Left lung (tissue), 4 donors: ENCODE measurements at regions not wholly inside any gene's neighbourhood (a gene's known extent, or its start where the extent isn't known, plus 50 kb on each side); places are given as distances from the start of the nearest gene placed in this dataset.
"Not testable (repeated sequence)": the region's sequence is repeated elsewhere in the genome, so short reads cannot be mapped to it uniquely, and the experiment has no call there.

Experiments
- ATAC-seq: fragments of 200-7000 bp; cut with Tn5 transposase; one replicate; pipeline ENCODE4 v1.9.1; 2020; ENCODE audit warnings: moderate library complexity
- DNase-seq, 4 donors: peaks; one replicate each; pipeline ENCODE4 v3.0.0-alpha.2; 2013 to 2020
- H3K27ac ChIP-seq, 2 donors: fragments of 200-600 bp; sonication (generic) in 1 of 2; one replicate each; pipeline versions ENCODE4 v1.5.0 to v1.8.0; 2020 to 2021
- H3K27me3 ChIP-seq, 2 donors: fragments of 200-600 bp; sonication (generic) in 1 of 2; one replicate each; pipeline versions ENCODE4 v1.5.0 to v1.8.0; 2020 to 2021
- H3K36me3 ChIP-seq, 2 donors: fragments of 200-600 bp; sonication (generic) in 1 of 2; one replicate each; pipeline versions ENCODE4 v1.5.0 to v1.8.0; 2020 to 2021
- H3K4me1 ChIP-seq, 2 donors: fragments of 200-600 bp; one replicate each; pipeline ENCODE4 v1.8.0; 2021
- H3K4me3 ChIP-seq, 2 donors: fragments of 200-600 bp; sonication (generic) in 1 of 2; one replicate each; pipeline versions ENCODE4 v1.5.0 to v1.8.0; 2020 to 2021; ENCODE audit warnings: mild to moderate bottlenecking in 1 of 2
- H3K9me3 ChIP-seq, 2 donors: fragments of 200-600 bp; sonication (generic) in 1 of 2; one replicate each; pipeline versions ENCODE4 v1.5.0 to v1.8.0; 2020 to 2021
- intact Hi-C, 2 donors: fragments of 100-400 bp; cut with DNase I; formaldehyde crosslinking; loops; one replicate each; pipeline versions ENCODE4 v1.11.2 to v1.14.2; 2022
- TF ChIP-seq, protein P1 (sequence below), 2 donors: fragments of 200-600 bp; sonication (generic) in 1 of 2; IDR thresholded peaks; one replicate each; pipeline versions ENCODE4 v1.5.0 to v1.8.0; 2021; ENCODE audit warnings: antibody characterized with exemption in 2 of 2
- donor health status: DM: no; HTN: yes; CAD: no.
- donor health status: DM: no; HTN: no; CAD: no.

DNA sequence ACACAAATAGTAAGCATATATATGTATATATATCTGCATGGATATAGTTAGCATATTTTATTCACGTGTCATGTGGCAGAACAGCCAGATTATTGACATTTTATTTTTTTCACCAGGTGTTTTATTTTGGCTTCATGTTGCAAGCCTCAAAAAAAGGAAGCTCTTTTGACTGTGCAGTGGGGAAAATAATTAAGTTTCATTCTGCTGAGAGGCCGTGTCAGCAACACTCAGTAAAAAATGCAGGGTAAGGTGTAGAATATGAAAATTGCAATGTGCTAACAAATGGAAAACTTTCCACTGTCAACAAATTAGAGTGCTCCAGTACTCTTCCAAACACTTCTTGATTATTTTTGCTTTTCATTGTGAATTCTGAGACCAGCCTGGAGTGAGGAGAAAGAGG lies 511.5 kb downstream of the GLUD2 start:
- H3K9me3 ChIP-seq: no peaks in the 10 kb centered on the region
- no peaks in the 10 kb centered on the region for H3K4me1 ChIP-seq
- TF ChIP-seq, protein P1, sequence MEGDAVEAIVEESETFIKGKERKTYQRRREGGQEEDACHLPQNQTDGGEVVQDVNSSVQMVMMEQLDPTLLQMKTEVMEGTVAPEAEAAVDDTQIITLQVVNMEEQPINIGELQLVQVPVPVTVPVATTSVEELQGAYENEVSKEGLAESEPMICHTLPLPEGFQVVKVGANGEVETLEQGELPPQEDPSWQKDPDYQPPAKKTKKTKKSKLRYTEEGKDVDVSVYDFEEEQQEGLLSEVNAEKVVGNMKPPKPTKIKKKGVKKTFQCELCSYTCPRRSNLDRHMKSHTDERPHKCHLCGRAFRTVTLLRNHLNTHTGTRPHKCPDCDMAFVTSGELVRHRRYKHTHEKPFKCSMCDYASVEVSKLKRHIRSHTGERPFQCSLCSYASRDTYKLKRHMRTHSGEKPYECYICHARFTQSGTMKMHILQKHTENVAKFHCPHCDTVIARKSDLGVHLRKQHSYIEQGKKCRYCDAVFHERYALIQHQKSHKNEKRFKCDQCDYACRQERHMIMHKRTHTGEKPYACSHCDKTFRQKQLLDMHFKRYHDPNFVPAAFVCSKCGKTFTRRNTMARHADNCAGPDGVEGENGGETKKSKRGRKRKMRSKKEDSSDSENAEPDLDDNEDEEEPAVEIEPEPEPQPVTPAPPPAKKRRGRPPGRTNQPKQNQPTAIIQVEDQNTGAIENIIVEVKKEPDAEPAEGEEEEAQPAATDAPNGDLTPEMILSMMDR (IDR thresholded peaks at IDR 0.05): no peak
- no peak overlapping the region for H3K27ac ChIP-seq
- H3K4me3 ChIP-seq: no peak overlapping the region
- DNase-seq (no peak), ATAC-seq (no peak)
- H3K27me3 ChIP-seq: no peaks in the 10 kb centered on the region
- intact Hi-C loops: no loop called here
- H3K36me3 ChIP-seq: no peaks in the 10 kb centered on the region

DNA sequence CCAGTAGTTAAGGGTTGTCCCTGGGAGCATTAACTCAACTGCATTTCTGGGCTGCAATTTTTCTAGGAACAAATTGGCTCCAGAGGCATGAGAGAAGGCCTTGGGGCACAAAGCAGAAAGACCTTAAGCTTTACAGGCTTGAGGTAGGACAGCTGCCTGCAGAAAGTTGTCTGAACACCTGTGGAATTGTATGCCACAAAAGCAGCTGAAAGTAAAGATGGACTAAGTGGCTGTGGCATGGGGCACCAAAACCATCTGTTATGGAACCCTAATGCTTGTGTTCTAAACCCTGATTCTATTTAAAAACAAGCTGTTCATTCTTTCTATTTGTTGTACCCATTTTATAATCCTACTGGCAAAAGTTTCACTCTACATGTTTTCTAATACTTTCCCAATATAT lies 515.2 kb downstream of the GLUD2 start:
- Histone ChIP-seq H3K9me3 (no peaks in the 10 kb centered on the region), H3K27me3 (no peaks in the 10 kb centered on the region), H3K27ac (no peak overlapping the region), H3K4me3 (no peak overlapping the region), H3K36me3 (no peaks in the 10 kb centered on the region), H3K4me1 (no peaks in the 10 kb centered on the region)
- ATAC-seq (no peak), DNase-seq (no peak)
- TF ChIP-seq, protein P1 (IDR thresholded peaks at IDR 0.05): no peak
- intact Hi-C loops: no loop called here

DNA sequence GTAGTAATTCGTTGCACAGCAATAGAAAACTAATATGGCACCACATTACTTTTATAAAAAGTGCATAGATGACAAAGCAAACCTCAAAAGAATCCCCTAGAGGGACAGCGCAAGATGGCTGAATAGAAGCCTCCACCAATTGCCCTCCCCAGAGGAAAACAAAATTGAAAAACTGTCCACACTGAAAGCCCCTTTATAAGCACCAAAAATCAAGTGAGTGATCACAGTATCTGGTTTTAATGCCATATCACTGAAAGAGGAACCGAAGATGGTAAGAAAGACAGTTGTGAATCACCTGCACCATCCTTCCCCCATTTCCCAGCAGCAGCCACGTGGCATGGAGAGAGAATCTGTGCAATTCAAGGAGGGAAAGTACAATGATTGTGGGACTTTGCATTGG lies 522.2 kb downstream of the GLUD2 start:
- ATAC-seq (no peak), DNase-seq (no peak)
- H3K27me3 ChIP-seq: no peaks in the 10 kb centered on the region
- intact Hi-C loops: no loop called here
- no peaks in the 10 kb centered on the region for H3K4me1 ChIP-seq
- no peak overlapping the region for H3K27ac ChIP-seq
- H3K4me3 ChIP-seq: no peak overlapping the region
- TF ChIP-seq, protein P1 (IDR thresholded peaks at IDR 0.05): no peak
- H3K9me3 ChIP-seq: no peaks in the 10 kb centered on the region
- H3K36me3 ChIP-seq: no peaks in the 10 kb centered on the region

DNA sequence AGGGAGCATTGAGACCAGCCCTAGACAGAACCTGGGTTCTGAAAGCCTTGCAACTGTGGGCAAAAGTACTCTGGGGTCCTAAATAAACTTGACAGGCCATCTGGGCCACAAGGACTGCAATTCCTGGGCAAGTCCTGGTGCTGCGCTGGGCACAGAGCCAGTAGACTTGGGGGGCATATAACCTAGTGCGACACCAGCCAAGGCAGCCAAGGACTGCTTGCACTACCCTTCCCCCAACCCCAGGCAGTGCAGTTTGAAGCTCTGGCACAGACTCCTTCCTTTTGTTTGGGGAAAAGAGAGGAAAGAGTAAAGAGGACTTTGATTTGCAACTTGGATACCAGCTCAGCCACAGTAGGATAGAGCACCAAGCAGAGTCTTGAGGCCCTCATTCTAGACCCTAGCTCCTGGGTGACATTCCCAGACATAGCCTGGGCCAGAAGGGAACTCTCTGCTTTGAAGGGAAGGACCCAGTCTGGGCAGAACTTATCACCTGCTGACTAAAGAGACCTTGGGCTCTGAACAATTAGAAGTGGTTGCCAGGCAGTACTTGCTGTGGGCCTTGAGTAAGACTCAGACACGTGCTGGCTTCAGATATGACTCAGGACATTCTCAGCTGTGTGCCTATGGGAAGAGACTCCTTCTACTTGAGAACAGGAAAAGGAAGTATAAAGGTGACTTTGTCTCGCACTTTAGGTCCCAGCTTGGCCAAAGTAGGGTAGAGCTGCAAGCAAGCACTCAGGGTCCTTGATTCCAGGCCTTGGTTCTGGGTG lies 522.8 kb downstream of the GLUD2 start:
- peak in 1 of 4 donors; percentile 14 for DNase-seq
- no peaks in the 10 kb centered on the region for H3K9me3 ChIP-seq
- peak; percentile 54 for ATAC-seq
- H3K27ac ChIP-seq: no peak overlapping the region
- TF ChIP-seq, protein P1 (IDR thresholded peaks at IDR 0.05): no peak
- H3K27me3 ChIP-seq: no peaks in the 10 kb centered on the region
- H3K4me3 ChIP-seq: no peak overlapping the region
- H3K36me3 ChIP-seq: no peaks in the 10 kb centered on the region
- H3K4me1 ChIP-seq: no peaks in the 10 kb centered on the region
- intact Hi-C loops: no loop called here

DNA sequence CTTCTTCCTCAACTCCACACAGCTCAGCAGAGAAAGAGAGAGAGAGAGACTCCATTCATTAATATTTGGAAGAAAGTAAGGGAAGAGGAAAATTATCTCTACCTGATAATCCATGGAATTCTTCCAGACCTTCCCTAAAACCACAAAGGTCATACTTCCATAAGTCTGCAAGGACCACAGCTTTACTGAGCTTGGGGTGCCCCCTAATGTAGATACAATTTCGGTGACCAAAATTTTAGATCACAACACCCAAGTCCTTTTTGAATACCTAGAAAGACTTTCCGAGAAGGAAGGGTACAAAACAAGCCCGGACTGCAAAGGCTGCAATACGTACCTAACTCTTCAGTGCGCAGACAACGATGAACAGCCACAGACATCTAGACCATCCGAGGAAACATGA lies 523.9 kb downstream of the GLUD2 start:
- ATAC-seq (no peak), DNase-seq (no peak)
- Histone ChIP-seq H3K4me1 (no peaks in the 10 kb centered on the region), H3K9me3 (no peaks in the 10 kb centered on the region), H3K36me3 (no peaks in the 10 kb centered on the region), H3K4me3 (no peak overlapping the region), H3K27me3 (no peaks in the 10 kb centered on the region), H3K27ac (no peak overlapping the region)
- TF ChIP-seq, protein P1 (IDR thresholded peaks at IDR 0.05): no peak
- intact Hi-C loops: no loop called here

DNA sequence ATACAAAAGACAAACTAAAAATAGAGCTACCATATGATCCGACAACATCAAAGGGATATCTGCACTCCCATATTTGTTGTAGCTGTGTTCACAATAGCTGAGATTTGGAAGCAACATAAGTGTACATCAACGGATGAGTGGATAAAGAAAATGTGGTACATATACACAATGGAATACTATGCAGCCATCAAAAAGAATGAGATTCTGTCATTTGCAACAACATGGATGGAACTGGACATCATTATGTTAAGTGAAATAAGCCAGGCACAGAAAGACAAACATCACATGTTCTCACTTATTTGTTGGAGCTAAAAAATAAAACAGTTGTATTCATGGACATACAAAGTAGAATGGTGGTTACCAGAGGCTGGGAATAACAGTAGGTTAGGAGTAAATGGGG lies 527.0 kb downstream of the GLUD2 start:
- H3K9me3 ChIP-seq, H3K4me3 ChIP-seq, intact Hi-C loops, H3K36me3 ChIP-seq, H3K4me1 ChIP-seq, H3K27ac ChIP-seq, H3K27me3 ChIP-seq, DNase-seq, ATAC-seq: not testable (repeated sequence)
